HFF-Myc (cell line): ENCODE measurements at regions not wholly inside any gene's neighbourhood (a gene's known extent, or its start where the extent isn't known, plus 50 kb on each side); places are given as distances from the start of the nearest gene placed in this dataset.
"Not testable (repeated sequence)": the region's sequence is repeated elsewhere in the genome, so short reads cannot be mapped to it uniquely, and the experiment has no call there.

Experiments used
- DNase-seq: peaks from one replicate; pipeline ENCODE4 v3.0.0-alpha.2; 2011; ENCODE audit warnings: low read depth; ENCODE audit errors: extremely low read depth
- H3K4me3 ChIP-seq: replicated peaks from 2 replicates; pipeline ENCODE4 v1.5.1; 2011; ENCODE audit warnings: low read depth, mild to moderate bottlenecking, control low read depth, low read length
- CTCF ChIP-seq: IDR thresholded peaks from 2 replicates; pipeline ENCODE4 v1.5.1; 2012; ENCODE audit warnings: mild to moderate bottlenecking, low read depth, low read length, control low read depth; ENCODE audit errors: missing control alignments

GRCh38 chr4:126897038-126897437 is 735.7 kb upstream of the INTU start:
- TF ChIP-seq CTCF = no peak
- H3K4me3 ChIP-seq = no peak overlapping the region
- no peak for DNase-seq

- DNase-seq = no peak
- H3K4me3 ChIP-seq = no peak overlapping the region
- no peak for TF ChIP-seq CTCF
Observed at GRCh38 chr4:126898815-126899214, 733.9 kb upstream of the INTU start.

DNA sequence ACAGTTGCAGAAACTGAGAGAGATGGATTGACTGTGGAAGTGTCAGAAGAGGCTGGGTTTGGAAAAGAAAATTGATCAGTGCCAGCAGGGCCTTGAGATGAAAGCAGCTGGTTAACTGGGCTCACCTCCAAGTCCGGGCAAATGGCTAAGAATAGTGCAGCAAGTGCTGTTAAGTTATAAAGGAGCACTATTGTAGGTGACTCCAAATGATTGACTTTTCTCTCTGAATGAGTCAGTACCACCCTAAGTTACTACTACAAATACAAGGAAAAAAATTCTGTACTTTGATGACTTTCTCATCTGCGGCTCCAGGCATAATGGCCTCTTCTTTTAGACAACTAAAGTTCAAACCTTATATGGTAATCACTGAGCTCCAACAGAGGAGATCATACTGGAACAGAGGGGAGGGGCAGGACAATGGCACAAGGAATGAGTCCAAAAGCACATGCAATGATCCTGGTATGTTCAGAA is 733.4 kb upstream of the INTU start:
- TF ChIP-seq CTCF = no peak
- H3K4me3 ChIP-seq = no peak overlapping the region
- DNase-seq = no peak

- DNase-seq = no peak
- H3K4me3 ChIP-seq = no peak overlapping the region
- TF ChIP-seq CTCF = no peak
Observed at GRCh38 chr4:126906466-126906865, 726.3 kb upstream of the INTU start.

- DNase-seq = no peak
- H3K4me3 ChIP-seq = no peak overlapping the region
- no peak for TF ChIP-seq CTCF
Observed at GRCh38 chr4:126907389-126907788, 725.4 kb upstream of the INTU start.

- H3K4me3 ChIP-seq = peak overlapping the region; percentile 23
- no peak for TF ChIP-seq CTCF
Observed at GRCh38 chr4:126916049-126916625, 716.6 kb upstream of the INTU start.

GRCh38 chr4:126916626-126917140 is 716.1 kb upstream of the INTU start:
- peak; percentile 82 for DNase-seq
- peak; percentile 7 for TF ChIP-seq CTCF
- peak overlapping the region; percentile 23 for H3K4me3 ChIP-seq

More at GRCh38 chr4:126916049-126916625, 716.6 kb upstream of the INTU start:
- no peak for DNase-seq

- DNase-seq, H3K4me3 ChIP-seq: not testable (repeated sequence)
Observed at GRCh38 chr4:126922328-126922938, 710.3 kb upstream of the INTU start.
